Endothelial cell of umbilical vein (primary cell): ENCODE measurements at regions not wholly inside any gene's neighbourhood (a gene's known extent, or its start where the extent isn't known, plus 50 kb on each side); places are given as distances from the start of the nearest gene placed in this dataset.

ENCODE experiments used
- BruUV-seq: library from RNA; stranded (reverse); fragments of 400-500 nt; replicated peaks from 2 replicates; lab custom pipeline; 2021; lab: Mats Ljungman, UMichigan
- CTCF ChIA-PET: fragments of 300-600, 350-600 bp; sonication (Branson Sonifier 250); formaldehyde crosslinking; loops from one replicate; lab custom pipeline; 2021; ENCODE audit warnings: antibody characterized with exemption, inconsistent platforms; lab: Charles Lee
- POLR2A ChIA-PET: fragments of 300-600, 350-600 bp; sonication (Branson Sonifier 250); formaldehyde crosslinking; loops from one replicate; lab custom pipeline; 2021; ENCODE audit warnings: antibody characterized with exemption, inconsistent platforms; lab: Charles Lee
- DNase-seq: peaks from one replicate; pipeline ENCODE4 v3.0.0-alpha.2; 2011; ENCODE audit warnings: low read depth, low spot score
- FAIRE-seq: peaks from 2 replicates; lab custom pipeline; 2011; peaks lifted over from hg19 to GRCh38; lab: Jason Lieb, UNC
- H2AFZ ChIP-seq: 2 replicates; pipeline ENCODE4 v1.6.0; 2012; ENCODE audit warnings: low read depth, low read length, control low read depth, inconsistent platforms
- H3K27ac ChIP-seq: 2 replicates; pipeline ENCODE4 v1.5.1; 2011; ENCODE audit warnings: low read depth, mild to moderate bottlenecking, control low read depth, low read length, moderate library complexity; ENCODE audit not compliant: insufficient read depth
- H3K27me3 ChIP-seq, 2 experiments: 2 replicates each; pipeline versions ENCODE4 v1.6.0 to v1.6.1; 2011; ENCODE audit warnings: low read length in 2 of 2, mixed read lengths in 1 of 2; ENCODE audit not compliant: control insufficient read depth in 2 of 2, insufficient read depth in 2 of 2
- H3K36me3 ChIP-seq, 2 experiments: 2 replicates in 1 of 2; 3 replicates in 1 of 2; pipeline ENCODE4 v1.5.1; 2011; ENCODE audit warnings: low read length in 2 of 2, mild to moderate bottlenecking in 1 of 2, moderate library complexity in 1 of 2; ENCODE audit not compliant: control insufficient read depth in 2 of 2, insufficient read depth in 2 of 2; ENCODE audit errors: extremely low read depth in 1 of 2
- H3K4me1 ChIP-seq: 3 replicates; pipeline ENCODE4 v1.5.1; 2011; ENCODE audit warnings: mild to moderate bottlenecking, low read length; ENCODE audit not compliant: control insufficient read depth, insufficient read depth; ENCODE audit errors: extremely low read depth
- H3K4me2 ChIP-seq: 2 replicates; pipeline ENCODE4 v1.6.1; 2011; ENCODE audit warnings: low read length, control low read depth, mixed read lengths; ENCODE audit not compliant: insufficient read depth
- H3K4me3 ChIP-seq, 3 experiments: fragments of 200-600 bp in 1 of 3; sonication (generic), shearing (Covaris generic) in 1 of 3; replicated peaks in 1 of 3; 2 replicates each; pipeline ENCODE4 v1.5.1; 2011 to 2016; ENCODE audit warnings: control low read depth in 3 of 3, low read length in 3 of 3, mild to moderate bottlenecking in 2 of 3, inconsistent platforms in 1 of 3, low read depth in 1 of 3, moderate library complexity in 1 of 3; ENCODE audit not compliant: insufficient read depth in 1 of 3
- H3K79me2 ChIP-seq: 2 replicates; pipeline ENCODE4 v1.6.0; 2012; ENCODE audit warnings: low read length, inconsistent platforms; ENCODE audit not compliant: control insufficient read depth, insufficient read depth
- H3K9ac ChIP-seq: replicated peaks from 2 replicates; pipeline ENCODE3; 2011; ENCODE audit warnings: low read length, control low read depth; ENCODE audit not compliant: insufficient read depth; ENCODE audit errors: extremely low read depth
- H3K9me1 ChIP-seq: replicated peaks from 3 replicates; pipeline ENCODE4 v1.6.0; 2011; ENCODE audit warnings: mild to moderate bottlenecking, low read length; ENCODE audit not compliant: control insufficient read depth, insufficient read depth; ENCODE audit errors: extremely low read depth
- H3K9me3 ChIP-seq: replicated peaks from 2 replicates; pipeline ENCODE4 v1.5.1; 2012; ENCODE audit warnings: low read length, inconsistent platforms; ENCODE audit not compliant: control insufficient read depth, insufficient read depth
- H4K20me1 ChIP-seq: replicated peaks from 2 replicates; pipeline ENCODE3; 2011; ENCODE audit warnings: mild to moderate bottlenecking, low read length; ENCODE audit not compliant: control insufficient read depth, insufficient read depth; ENCODE audit errors: extremely low read depth
- FOS ChIP-seq: IDR thresholded peaks from 2 replicates; pipeline ENCODE4 v1.6.1; 2011; ENCODE audit warnings: mild to moderate bottlenecking, low read length, moderate library complexity, borderline replicate concordance; ENCODE audit not compliant: insufficient read depth
- GATA2 ChIP-seq: IDR thresholded peaks from 2 replicates; pipeline ENCODE4 v1.7.0; 2011; ENCODE audit warnings: low read depth, mild to moderate bottlenecking, moderate library complexity, mixed read lengths, low read length; ENCODE audit not compliant: insufficient read length, insufficient read depth
- MYC ChIP-seq: IDR thresholded peaks from one replicate; pipeline ENCODE4 v1.6.1; 2011; ENCODE audit warnings: mild to moderate bottlenecking, low read depth, low read length
- POLR2AphosphoS5 ChIP-seq: IDR thresholded peaks from 2 replicates; pipeline ENCODE4 v1.6.1; 2012; ENCODE audit warnings: low read depth, mild to moderate bottlenecking, control low read depth, low read length, moderate library complexity; ENCODE audit not compliant: insufficient read depth
- dilution Hi-C: fragments of 300-500 bp; cut with MboI; formaldehyde crosslinking; loops from one replicate; pipeline ENCODE4 v1.15.0; 2019; ENCODE audit warnings: low sequenced_read_pairs; ENCODE audit not compliant: extremely low pct_ligation_motif_present
- intact Hi-C: fragments of 100-400 bp; cut with micrococcal nuclease; formaldehyde crosslinking; loops from one replicate; pipeline ENCODE4 v1.10.0; 2022
- TF ChIP-seq, protein P1 (sequence below): IDR thresholded peaks from 2 replicates; pipeline ENCODE4 v1.6.1; 2011; ENCODE audit not compliant: insufficient read depth, insufficient read length

DNA sequence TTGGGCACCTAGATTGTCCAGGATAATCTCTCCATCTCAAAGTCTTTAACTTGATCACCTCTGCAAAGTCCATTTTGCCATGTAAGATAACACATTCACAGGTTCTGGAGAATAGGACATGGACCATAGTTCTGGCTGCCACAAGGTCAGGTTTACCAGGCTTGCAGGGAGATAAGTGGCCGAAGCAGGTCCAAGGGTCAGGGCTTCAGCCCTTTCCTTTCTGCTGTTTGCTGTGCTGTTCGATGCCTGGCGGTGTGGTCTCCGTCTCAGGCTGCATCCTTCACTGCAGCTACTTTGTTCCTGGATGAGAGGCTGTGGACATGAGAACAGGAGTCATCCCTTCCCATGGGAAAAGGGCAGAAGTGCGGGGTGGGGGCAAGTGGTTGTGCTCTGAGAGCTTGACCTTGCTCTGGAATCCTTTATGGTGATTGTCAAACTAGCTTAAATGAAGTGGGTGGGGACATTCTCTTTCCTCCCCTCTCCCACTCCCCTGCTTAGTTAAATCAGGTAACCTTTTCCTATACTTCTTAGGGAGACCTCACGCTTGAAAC, 320.2 kb upstream of the C2CD4B start:
- H3K9ac ChIP-seq = no peak overlapping the region
- H3K27me3 ChIP-seq = no peaks in the 10 kb centered on the region
- H3K9me1 ChIP-seq = no peaks in the 10 kb centered on the region
- H3K4me2 ChIP-seq = no peak overlapping the region
- TF ChIP-seq, protein P1, sequence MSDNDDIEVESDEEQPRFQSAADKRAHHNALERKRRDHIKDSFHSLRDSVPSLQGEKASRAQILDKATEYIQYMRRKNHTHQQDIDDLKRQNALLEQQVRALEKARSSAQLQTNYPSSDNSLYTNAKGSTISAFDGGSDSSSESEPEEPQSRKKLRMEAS = no peak
- H3K79me2 ChIP-seq = no peaks in the 10 kb centered on the region
- FAIRE-seq (no peak), DNase-seq (no peak)
- intact Hi-C loops = no loop called here
- dilution Hi-C loops = no loop called here
- POLR2A ChIA-PET = no interaction called here
- H3K9me3 ChIP-seq = no peaks in the 10 kb centered on the region
- BruUV-seq = no TSS peak
- no peaks in the 10 kb centered on the region for H3K36me3 ChIP-seq
- H3K4me3 ChIP-seq = no peak overlapping the region
- CTCF ChIA-PET = no interaction called here
- H3K27ac ChIP-seq = no peak overlapping the region
- no peak overlapping the region for H2AFZ ChIP-seq
- H4K20me1 ChIP-seq = no peaks in the 10 kb centered on the region
- H3K4me1 ChIP-seq = no peaks in the 10 kb centered on the region

DNA sequence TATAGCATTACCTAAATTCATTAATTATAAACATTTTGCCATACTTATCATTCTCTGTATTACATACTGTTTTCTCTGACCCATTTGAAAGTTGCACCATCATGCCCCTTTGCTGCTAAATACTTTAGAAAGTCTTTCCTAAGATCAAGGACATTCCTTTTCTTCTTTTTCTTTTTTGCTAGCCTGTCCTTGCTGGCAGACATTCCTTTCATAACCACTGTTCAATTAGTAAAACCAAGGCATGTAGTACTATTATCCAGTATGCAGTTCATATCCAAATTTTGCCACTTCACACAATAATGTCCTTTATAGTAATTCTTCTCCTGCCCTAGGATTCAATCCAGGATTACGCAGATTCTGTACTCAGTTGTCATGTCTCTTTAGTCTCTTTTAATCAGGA, 321.0 kb upstream of the C2CD4B start:
- ChIA-PET CTCF (no interaction called here), POLR2A (no interaction called here)
- no peaks in the 10 kb centered on the region for H3K79me2 ChIP-seq
- dilution Hi-C loops = no loop called here
- no peak overlapping the region for H2AFZ ChIP-seq
- no peak overlapping the region for H3K27ac ChIP-seq
- BruUV-seq = no TSS peak
- H4K20me1 ChIP-seq = no peaks in the 10 kb centered on the region
- H3K4me2 ChIP-seq = no peak overlapping the region
- DNase-seq = no peak
- H3K4me1 ChIP-seq = no peaks in the 10 kb centered on the region
- intact Hi-C loops = no loop called here
- H3K9me3 ChIP-seq = no peaks in the 10 kb centered on the region
- H3K36me3 ChIP-seq = no peaks in the 10 kb centered on the region
- H3K9me1 ChIP-seq = no peaks in the 10 kb centered on the region
- no peak overlapping the region for H3K4me3 ChIP-seq
- FAIRE-seq = no peak
- no peaks in the 10 kb centered on the region for H3K27me3 ChIP-seq
- TF ChIP-seq FOS (no peak), GATA2 (no peak), MYC (no peak), POLR2AphosphoS5 (no peak)
- TF ChIP-seq, protein P1 = no peak
- no peak overlapping the region for H3K9ac ChIP-seq
